Muscle layer of duodenum (tissue), 2 donors: ENCODE measurements at regions not wholly inside any gene's neighbourhood (a gene's known extent, or its start where the extent isn't known, plus 50 kb on each side); places are given as distances from the start of the nearest gene placed in this dataset.

Experiments
- H3K27ac ChIP-seq: one replicate; pipeline ENCODE4 v1.7.0; 2013; ENCODE audit warnings: mild to moderate bottlenecking, low read length
- H3K27me3 ChIP-seq: one replicate; pipeline ENCODE4 v1.7.0; 2013; ENCODE audit warnings: low read depth, mild to moderate bottlenecking, control low read depth, low read length
- H3K36me3 ChIP-seq, 2 donors: one replicate each; pipeline ENCODE4 v1.7.0; 2013; ENCODE audit warnings: low read length in 2 of 2, control low read depth in 1 of 2, mild to moderate bottlenecking in 1 of 2; ENCODE audit not compliant: insufficient read depth in 2 of 2, control insufficient read depth in 1 of 2
- H3K4me1 ChIP-seq, 2 donors: one replicate each; pipeline ENCODE4 v1.7.0; 2013; ENCODE audit warnings: low read length in 2 of 2, mild to moderate bottlenecking in 2 of 2, control low read depth in 1 of 2, moderate library complexity in 1 of 2; ENCODE audit not compliant: insufficient read depth in 2 of 2, control insufficient read depth in 1 of 2
- H3K4me3 ChIP-seq, 2 donors: one replicate each; pipeline ENCODE4 v1.7.0; 2013; ENCODE audit warnings: low read length in 2 of 2, low read depth in 1 of 2, mild to moderate bottlenecking in 1 of 2
- H3K9me3 ChIP-seq, 2 donors: one replicate each; pipeline ENCODE4 v1.7.0; 2013; ENCODE audit warnings: low read length in 2 of 2, control low read depth in 1 of 2, mild to moderate bottlenecking in 1 of 2; ENCODE audit not compliant: control insufficient read depth in 1 of 2
- donor health status: healthy.

DNA sequence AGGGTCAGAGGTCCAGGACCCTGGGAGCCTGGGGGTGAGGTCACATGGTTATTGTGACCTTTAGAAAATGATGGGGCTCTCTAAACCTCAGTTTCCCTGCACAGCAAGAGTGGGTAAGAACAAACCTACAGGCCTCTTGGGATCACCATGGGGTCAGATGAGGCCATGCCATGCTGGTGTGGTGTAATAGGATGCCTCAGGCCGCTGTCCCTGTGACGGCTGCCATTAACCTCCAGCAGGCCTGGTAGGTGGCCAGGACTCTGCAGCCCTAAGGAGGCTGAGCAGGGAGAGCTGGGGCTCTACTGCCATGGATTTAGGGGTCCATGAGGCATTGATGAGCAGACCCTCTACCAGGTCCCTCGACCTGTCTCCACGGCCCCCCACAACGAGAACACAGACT, 265.5 kb downstream of the CTTN start:
- no peak overlapping the region for H3K27ac ChIP-seq
- H3K36me3 ChIP-seq = no peaks in the 10 kb centered on the region
- H3K9me3 ChIP-seq = no peaks in the 10 kb centered on the region
- H3K27me3 ChIP-seq = peaks cover 14% of the 10 kb centered on the region
- no peak overlapping the region for H3K4me3 ChIP-seq
- H3K4me1 ChIP-seq = peaks cover 0 to 20% of the 10 kb centered on the region in 2 donors

GRCh38 chr11:70666311-70666710, 268.0 kb downstream of the CTTN start:
- no peaks in the 10 kb centered on the region for H3K36me3 ChIP-seq
- H3K4me1 ChIP-seq = peaks cover 0 to 18% of the 10 kb centered on the region in 2 donors
- H3K27me3 ChIP-seq = peaks cover 14% of the 10 kb centered on the region
- H3K27ac ChIP-seq = no peak overlapping the region
- H3K4me3 ChIP-seq = no peak overlapping the region
- no peaks in the 10 kb centered on the region for H3K9me3 ChIP-seq

DNA sequence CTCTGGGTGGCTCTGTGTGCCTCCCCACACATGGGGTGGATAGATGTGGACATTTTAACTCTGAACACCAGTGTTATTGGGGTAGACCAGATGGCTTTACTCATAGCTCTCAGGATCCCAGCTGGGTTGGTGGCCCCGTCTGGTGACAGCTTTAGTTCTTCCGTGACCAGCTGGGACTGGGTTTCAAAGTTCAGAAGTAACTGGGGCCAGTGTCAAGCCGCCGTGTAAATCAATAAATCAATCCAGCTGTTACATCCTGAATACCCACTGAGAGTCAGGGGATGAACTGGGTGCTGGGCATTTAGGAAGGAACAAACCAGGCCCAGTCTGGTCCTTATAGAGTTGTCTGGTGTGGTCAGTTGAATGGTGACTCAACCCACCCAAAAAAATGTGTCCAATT, 269.4 kb downstream of the CTTN start:
- Histone ChIP-seq H3K27me3 (peaks cover 11% of the 10 kb centered on the region), H3K9me3 (no peaks in the 10 kb centered on the region)

DNA sequence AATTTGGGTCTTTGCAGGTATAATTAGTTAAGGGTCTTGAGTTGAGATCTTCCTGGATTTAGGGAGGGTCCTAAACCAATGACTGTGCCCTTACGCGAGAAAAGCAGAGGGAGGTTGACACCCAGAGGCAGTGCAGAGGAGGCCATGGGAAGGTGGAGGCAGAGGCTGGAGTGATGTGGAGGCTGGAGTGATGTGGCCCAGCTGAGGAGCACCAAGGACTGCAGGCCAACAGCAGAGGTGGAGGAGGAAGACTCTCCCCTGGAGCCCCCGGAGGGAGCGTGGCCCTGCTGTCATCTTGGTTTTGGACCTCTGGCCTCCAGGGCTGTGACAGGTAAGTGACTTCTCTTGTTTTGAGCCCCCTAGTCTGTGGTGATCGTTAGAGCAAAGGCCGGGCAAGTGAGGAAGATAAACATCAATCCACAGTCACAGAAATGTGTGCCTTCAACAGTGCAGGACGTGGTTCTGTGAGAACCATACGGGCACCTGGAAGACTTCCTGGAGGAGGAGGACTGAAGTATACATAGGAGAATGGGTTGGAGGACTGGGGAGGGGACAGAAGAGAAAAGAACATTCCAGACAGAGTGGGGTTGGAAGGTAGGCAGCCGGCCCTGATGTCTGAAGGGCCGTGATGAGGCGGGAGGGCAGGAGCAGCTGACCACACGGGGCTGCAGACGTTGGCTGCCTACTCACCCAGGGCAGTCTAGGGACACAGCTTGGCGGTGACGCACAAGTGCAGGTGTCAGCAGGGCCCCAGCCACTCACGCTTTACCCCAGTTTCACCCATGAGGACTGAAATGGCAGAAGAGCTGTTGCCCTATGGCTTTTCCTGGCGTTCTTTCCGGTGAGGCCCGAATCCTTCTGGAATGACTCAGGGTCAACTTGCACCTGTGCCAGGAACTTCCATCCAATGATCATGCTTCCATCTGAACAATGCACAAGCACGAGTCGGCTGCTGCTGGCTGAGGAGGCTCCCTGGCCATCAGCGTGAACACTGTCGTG, 270.2 kb downstream of the CTTN start:
- H3K36me3 ChIP-seq = no peaks in the 10 kb centered on the region

More for the DNA sequence above, 269.4 kb downstream of the CTTN start:
- no peak overlapping the region for H3K4me3 ChIP-seq
- no peak overlapping the region for H3K27ac ChIP-seq
- peaks cover 0 to 4% of the 10 kb centered on the region in 2 donors for H3K4me1 ChIP-seq
- H3K36me3 ChIP-seq = no peaks in the 10 kb centered on the region

DNA sequence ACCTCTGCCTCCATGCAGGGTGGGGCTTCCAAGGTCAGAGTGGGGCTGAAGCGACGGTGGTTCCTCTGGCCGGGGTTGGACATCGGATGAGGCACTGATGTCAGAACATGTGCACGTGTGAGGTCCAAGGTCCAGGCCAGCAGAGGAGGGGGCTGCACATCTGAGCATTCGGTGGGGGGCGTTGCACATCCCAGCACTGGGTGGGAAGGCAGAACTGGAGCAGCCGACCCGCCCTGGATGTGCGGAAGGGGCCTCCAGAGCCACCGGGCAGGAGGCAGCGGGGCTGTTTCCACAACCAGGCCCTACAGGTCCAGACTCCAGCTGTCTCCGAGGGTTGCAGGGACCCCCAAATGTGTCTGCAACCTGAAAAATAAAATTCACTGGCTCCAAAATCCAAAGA, 271.0 kb downstream of the CTTN start:
- Histone ChIP-seq H3K4me3 (no peak overlapping the region), H3K9me3 (no peaks in the 10 kb centered on the region), H3K27ac (no peak overlapping the region), H3K36me3 (no peaks in the 10 kb centered on the region), H3K4me1 (no peaks in the 10 kb centered on the region), H3K27me3 (peaks cover 5% of the 10 kb centered on the region)

More for the DNA sequence above, 270.2 kb downstream of the CTTN start:
- H3K9me3 ChIP-seq = no peaks in the 10 kb centered on the region
- H3K27me3 ChIP-seq = peaks cover 5% of the 10 kb centered on the region
- H3K27ac ChIP-seq = no peak overlapping the region
- no peaks in the 10 kb centered on the region for H3K4me1 ChIP-seq
- no peak overlapping the region for H3K4me3 ChIP-seq

GRCh38 chr11:70669871-70670675, 271.7 kb downstream of the CTTN start:
- peaks cover 5% of the 10 kb centered on the region for H3K27me3 ChIP-seq
- H3K9me3 ChIP-seq = no peaks in the 10 kb centered on the region
- no peak overlapping the region for H3K27ac ChIP-seq
- H3K4me3 ChIP-seq = no peak overlapping the region
- H3K4me1 ChIP-seq = no peaks in the 10 kb centered on the region
- no peaks in the 10 kb centered on the region for H3K36me3 ChIP-seq

DNA sequence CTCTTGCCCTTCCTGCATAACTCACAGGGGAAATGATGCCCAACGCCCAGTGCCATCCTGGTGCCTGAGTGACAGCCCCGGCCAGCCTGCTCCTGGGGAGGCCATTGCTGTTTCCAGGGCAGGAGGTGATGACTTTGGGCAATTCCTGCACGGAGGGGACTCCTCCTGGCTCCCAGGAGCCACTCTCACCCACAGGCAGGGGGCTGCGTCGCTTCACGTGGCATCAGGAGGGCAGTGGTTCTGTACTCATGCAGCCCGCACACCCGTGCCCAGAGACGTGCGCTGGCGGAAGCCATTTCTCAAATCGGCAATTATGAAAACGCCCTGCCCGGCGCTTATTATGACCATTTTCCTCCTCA, 272.3 kb downstream of the CTTN start:
- H3K9me3 ChIP-seq = no peaks in the 10 kb centered on the region
- peaks cover under 1% of the 10 kb centered on the region for H3K27me3 ChIP-seq
- no peak overlapping the region for H3K4me3 ChIP-seq
- no peak overlapping the region for H3K27ac ChIP-seq
- no peaks in the 10 kb centered on the region for H3K4me1 ChIP-seq
- no peaks in the 10 kb centered on the region for H3K36me3 ChIP-seq

DNA sequence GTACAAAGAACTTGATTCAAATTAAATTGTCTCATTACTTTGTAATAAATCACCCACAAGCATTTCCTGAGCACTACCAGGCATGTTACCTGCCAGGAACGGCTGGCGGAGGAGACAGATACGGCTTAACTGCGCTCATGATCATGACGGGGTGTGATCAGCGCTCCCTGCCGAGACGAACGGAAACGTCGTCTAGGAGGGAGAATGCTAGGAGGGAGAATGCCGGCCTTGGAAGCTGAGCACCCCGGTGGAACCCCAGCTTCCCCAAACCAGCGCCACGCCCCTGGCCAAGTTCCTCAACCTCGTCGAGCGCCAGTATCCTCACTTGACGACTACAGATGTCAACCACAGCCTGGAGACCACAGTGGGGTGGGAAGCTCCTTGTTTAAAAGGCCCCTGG, 272.8 kb downstream of the CTTN start:
- no peaks in the 10 kb centered on the region for H3K27me3 ChIP-seq

DNA sequence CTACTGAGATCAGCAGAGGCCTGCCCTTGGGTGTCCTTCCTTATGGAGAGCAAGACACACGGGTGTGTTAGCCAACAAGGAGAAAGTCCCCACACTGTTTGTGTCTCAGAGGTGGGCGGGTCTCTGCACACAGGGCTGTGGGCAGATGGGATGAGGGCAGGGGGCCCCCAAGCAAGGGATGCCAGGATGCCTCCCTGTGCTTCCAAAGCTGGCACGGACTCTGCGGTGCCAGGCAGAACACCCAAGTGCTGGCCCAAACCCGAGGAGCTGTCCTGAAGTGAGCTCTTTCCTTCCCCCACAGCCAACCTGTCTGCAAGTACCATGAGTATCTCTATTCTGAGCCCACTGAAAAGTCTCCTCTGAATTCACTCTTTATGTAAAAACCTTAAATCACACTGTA, 273.3 kb downstream of the CTTN start:
- Histone ChIP-seq H3K4me1 (no peaks in the 10 kb centered on the region), H3K27ac (no peak overlapping the region), H3K4me3 (no peak overlapping the region), H3K36me3 (no peaks in the 10 kb centered on the region), H3K9me3 (no peaks in the 10 kb centered on the region), H3K27me3 (no peaks in the 10 kb centered on the region)

More for the DNA sequence above, 272.8 kb downstream of the CTTN start:
- no peaks in the 10 kb centered on the region for H3K4me1 ChIP-seq
- no peaks in the 10 kb centered on the region for H3K36me3 ChIP-seq
- H3K27ac ChIP-seq = no peak overlapping the region
- no peaks in the 10 kb centered on the region for H3K9me3 ChIP-seq
- H3K4me3 ChIP-seq = no peak overlapping the region

DNA sequence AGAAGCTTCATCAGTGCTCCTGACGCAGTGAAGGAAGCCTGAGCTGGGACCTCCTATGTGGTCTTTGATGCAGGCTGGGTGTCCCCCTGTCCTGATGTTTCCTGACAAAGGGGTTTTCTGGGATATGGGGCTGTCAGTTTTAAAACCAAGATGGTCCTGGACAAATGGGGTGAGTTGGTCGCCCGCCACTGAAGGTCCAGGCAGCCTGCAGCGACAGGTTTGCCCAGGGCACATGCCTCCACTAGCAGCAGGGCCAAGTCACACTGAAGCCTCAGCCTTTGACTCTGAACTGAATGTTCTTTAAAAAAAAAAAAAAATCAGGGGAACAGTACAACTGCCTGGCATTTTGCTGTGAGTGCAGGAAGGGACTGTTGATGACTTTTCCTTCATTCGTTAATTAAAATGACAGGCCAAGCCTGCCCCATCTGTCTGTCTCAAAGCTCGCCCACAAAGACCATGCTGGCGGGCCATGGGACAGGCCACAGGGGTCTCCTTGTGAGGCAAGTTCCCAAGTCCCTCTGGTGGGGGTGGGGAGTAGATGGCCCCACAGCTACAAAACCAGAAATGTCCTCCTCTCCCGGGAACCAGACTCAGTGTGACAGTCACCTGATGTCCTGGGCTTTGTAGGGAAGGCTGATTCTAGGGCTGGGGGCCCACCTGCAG, 274.8 kb downstream of the CTTN start:
- no peaks in the 10 kb centered on the region for H3K4me1 ChIP-seq

GRCh38 chr11:70674605-70675004, 276.3 kb downstream of the CTTN start:
- Histone ChIP-seq H3K4me1 (no peaks in the 10 kb centered on the region), H3K27ac (no peak overlapping the region), H3K36me3 (no peaks in the 10 kb centered on the region), H3K4me3 (no peak overlapping the region), H3K27me3 (no peaks in the 10 kb centered on the region), H3K9me3 (no peaks in the 10 kb centered on the region)

More for the DNA sequence above, 274.8 kb downstream of the CTTN start:
- H3K9me3 ChIP-seq = no peaks in the 10 kb centered on the region
- H3K27me3 ChIP-seq = no peaks in the 10 kb centered on the region
- H3K27ac ChIP-seq = no peak overlapping the region
- H3K36me3 ChIP-seq = no peaks in the 10 kb centered on the region
- H3K4me3 ChIP-seq = no peak overlapping the region
